ENCODE measurements at regions not wholly inside any gene's neighbourhood (a gene's known extent, or its start where the extent isn't known, plus 50 kb on each side); places are given as distances from the start of the nearest gene placed in this dataset.

DNA sequence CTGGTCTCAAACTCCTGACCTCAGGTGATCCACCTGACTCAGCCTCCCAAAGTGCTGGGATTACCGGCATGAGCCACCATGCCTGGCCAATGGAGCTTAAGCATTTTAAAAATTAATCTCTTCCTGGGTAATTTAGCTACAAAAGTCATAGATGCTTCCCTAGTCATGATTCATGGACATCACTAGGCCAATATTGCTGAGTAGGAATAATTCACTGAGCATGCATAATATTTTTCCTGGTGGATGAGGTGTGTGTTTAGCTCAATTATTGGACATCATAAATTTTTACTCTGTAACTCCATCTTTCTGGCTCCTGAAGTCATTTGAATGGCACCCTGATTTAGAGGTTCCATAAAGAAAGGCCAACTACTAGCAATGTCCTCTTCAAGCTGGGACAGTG lies 512.9 kb upstream of the AGTR1 start:
- TF ChIP-seq CTCF (IDR thresholded peaks at IDR 0.05; ENCODE audit: insufficient read depth, low read length, poor library complexity, severe bottlenecking), result no peak
- TF ChIP-seq EZH2phosphoT487 (conservative IDR thresholded peaks at IDR 0.05; ENCODE audit: low read length), result no peak
